HepG2 (cell line): ENCODE measurements at regions not wholly inside any gene's neighbourhood (a gene's known extent, or its start where the extent isn't known, plus 50 kb on each side); places are given as distances from the start of the nearest gene placed in this dataset.

Experiments
- CC2D1A ChIP-seq: sonication (generic); formaldehyde crosslinking; IDR thresholded peaks from 2 replicates; pipeline ENCODE4 v1.8.1; 2023; ENCODE audit warnings: mild to moderate bottlenecking, missing genetic modification reagents
- CENPX ChIP-seq: sonication (generic); formaldehyde crosslinking; IDR thresholded peaks from 2 replicates; pipeline ENCODE4 v1.9.0; 2021; ENCODE audit warnings: mild to moderate bottlenecking, missing genetic modification reagents, moderate library complexity
- CHD2 ChIP-seq: IDR thresholded peaks from 2 replicates; pipeline ENCODE4 v1.6.1; 2011; ENCODE audit warnings: low read depth, low read length, improper control_type of control experiment
- CREB1 ChIP-seq, 2 experiments: fragments of 450-650 bp in 1 of 2; IDR thresholded peaks; 2 replicates each; pipeline ENCODE4 v1.6.1; 2016 to 2017; ENCODE audit warnings: control low read depth in 1 of 2, mild to moderate bottlenecking in 1 of 2, missing compliant biosample characterization in 1 of 2, missing genetic modification characterization in 1 of 2
- DR1 ChIP-seq: sonication (generic); formaldehyde crosslinking; IDR thresholded peaks from 2 replicates; pipeline ENCODE4 v1.8.0; 2021; ENCODE audit warnings: mild to moderate bottlenecking, missing genetic modification reagents, inconsistent platforms
- JUND ChIP-seq: sonication (generic); formaldehyde crosslinking; IDR thresholded peaks from 2 replicates; pipeline ENCODE4 v1.8.0; 2022; ENCODE audit warnings: mild to moderate bottlenecking, missing genetic modification reagents
- NR0B2 ChIP-seq: sonication (generic); formaldehyde crosslinking; IDR thresholded peaks from 2 replicates; pipeline ENCODE4 v1.4.0; 2020; ENCODE audit warnings: mild to moderate bottlenecking, missing genetic modification reagents
- RNF2 ChIP-seq: fragments of 450-650 bp; conservative IDR thresholded peaks from 2 replicates; pipeline ENCODE4 v1.6.1; 2016; ENCODE audit warnings: low read depth
- YY1 ChIP-seq: IDR thresholded peaks from 2 replicates; pipeline ENCODE4 v1.6.1; 2011; ENCODE audit warnings: low read length, low read depth, moderate library complexity, mild to moderate bottlenecking; ENCODE audit not compliant: insufficient read depth, insufficient replicate concordance
- ZBTB21 ChIP-seq: sonication (generic); formaldehyde crosslinking; IDR thresholded peaks from 2 replicates; pipeline ENCODE4 v1.4.0; 2020; ENCODE audit warnings: missing genetic modification reagents
- ZNF12 ChIP-seq: sonication (generic); formaldehyde crosslinking; IDR thresholded peaks from 2 replicates; pipeline ENCODE4 v1.5.0; 2020; ENCODE audit warnings: missing genetic modification reagents
- ZNF124 ChIP-seq: sonication (generic); formaldehyde crosslinking; IDR thresholded peaks from 2 replicates; pipeline ENCODE4 v1.4.0; 2020; ENCODE audit warnings: missing genetic modification reagents
- ZNF253 ChIP-seq: sonication (generic); formaldehyde crosslinking; IDR thresholded peaks from 2 replicates; pipeline ENCODE4 v1.8.0; 2022; ENCODE audit warnings: mild to moderate bottlenecking, missing genetic modification reagents, borderline replicate concordance

- TF ChIP-seq CREB1 (IDR thresholded peaks at IDR 0.05): no peak
- TF ChIP-seq CREB1 (CRISPR knock-in tag; IDR thresholded peaks at IDR 0.05): no peak
- no peak for TF ChIP-seq NR0B2 (CRISPR knock-in tag)
- no peak for TF ChIP-seq CC2D1A
- TF ChIP-seq CHD2: no peak
- no peak for TF ChIP-seq JUND
- no peak for TF ChIP-seq CENPX (CRISPR knock-in tag)
- TF ChIP-seq YY1: no peak
- TF ChIP-seq DR1: no peak
- TF ChIP-seq RNF2: no peak
- no peak for TF ChIP-seq ZBTB21 (CRISPR knock-in tag)
- no peak for TF ChIP-seq ZNF124 (CRISPR knock-in tag)
- TF ChIP-seq ZNF253 (CRISPR knock-in tag): no peak
- no peak for TF ChIP-seq ZNF12 (CRISPR knock-in tag)
These were observed 470.7 kb downstream of the LPIN1 start for GRCh38 chr2:12217175-12217574.
